ENCODE measurements at regions not wholly inside any gene's neighbourhood (a gene's known extent, or its start where the extent isn't known, plus 50 kb on each side); places are given as distances from the start of the nearest gene placed in this dataset.

GRCh38 chr2:204357286-204357685, 188.0 kb upstream of the PARD3B start:
- no peak for DNase-seq
- POLR2A ChIA-PET, result no interaction called here

DNA sequence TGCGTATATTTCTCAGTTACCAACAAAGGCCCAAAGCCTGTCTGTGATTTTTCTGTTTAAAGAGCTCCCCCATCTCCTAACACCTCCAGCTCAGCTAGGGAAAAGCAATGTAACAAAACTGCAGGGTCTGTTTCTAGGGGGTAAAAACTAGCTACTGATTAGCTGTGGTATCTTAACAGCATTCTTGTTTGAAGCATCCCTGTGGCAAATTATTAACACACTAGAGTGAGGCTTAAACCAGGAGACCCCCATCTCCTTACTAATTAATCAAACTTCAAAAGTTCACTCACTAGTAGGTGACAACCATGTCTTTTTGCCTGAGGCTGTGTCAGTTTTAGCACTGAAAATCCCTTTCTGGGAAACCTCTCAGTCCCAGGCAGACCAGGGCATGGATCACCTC, 186.2 kb upstream of the PARD3B start:
- no peak overlapping the region for H3K27ac Mint-ChIP-seq
- H3K4me3 Mint-ChIP-seq, result no peak overlapping the region
- Histone ChIP-seq H3K27me3 (replicated peaks in 1 of 4; ENCODE audit: control extremely low read depth in 1 of 4, control insufficient read depth in 3 of 4, insufficient read depth in 4 of 4, low read length in 3 of 4) (no peaks in the 10 kb centered on the region), H2AFZ (ENCODE audit: insufficient read depth, low read depth, low read length, poor library complexity, severe bottlenecking) (no peak overlapping the region), H4K20me1 (ENCODE audit: control insufficient read depth, insufficient read depth, low read length, poor library complexity, severe bottlenecking) (no peaks in the 10 kb centered on the region), H3K9ac (ENCODE audit: low read length) (no peak overlapping the region), H3K36me3 (replicated peaks in 1 of 2; ENCODE audit: control extremely low read depth in 1 of 2, control insufficient read depth in 1 of 2, extremely low read depth in 1 of 2, insufficient read depth in 2 of 2, low read length in 1 of 2) (no peaks in the 10 kb centered on the region), H3K27ac (ENCODE audit: low read length in 2 of 2) (no peak overlapping the region), H3K4me3 (ENCODE audit: control extremely low read depth in 1 of 5, extremely low read depth in 1 of 5, insufficient read depth in 1 of 5, low read depth in 2 of 5, low read length in 4 of 5) (no peak overlapping the region), H3K4me2 (replicated peaks; ENCODE audit: low read depth, low read length, poor library complexity, severe bottlenecking) (no peak overlapping the region), H3K4me1 (ENCODE audit: control insufficient read depth in 2 of 2, insufficient read depth in 2 of 2, low read length in 2 of 2) (no peaks in the 10 kb centered on the region), H3K9me3 (ENCODE audit: control extremely low read depth in 1 of 3, control insufficient read depth in 2 of 3, insufficient read depth in 1 of 3, low read length in 2 of 3) (peaks cover 0 to 1% (median 0%) of the 10 kb centered on the region in 3 donors), H3K79me2 (ENCODE audit: control insufficient read depth, insufficient read depth, low read length) (no peaks in the 10 kb centered on the region)
- CTCF ChIA-PET, result no interaction called here
- POLR2A ChIA-PET, result no interaction called here
- ATAC-seq (ENCODE audit: low read depth) (no peak), DNase-seq (no peak)
- intact Hi-C loops (cut with micrococcal nuclease), result no loop called here
- no peaks in the 10 kb centered on the region for H3K9me3 Mint-ChIP-seq (ENCODE audit: insufficient read depth)
- no CpG with 5 or more reads among the region's 1 CpG for WGBS (ENCODE audit: insufficient coverage)
- peaks cover 6% of the 10 kb centered on the region for H3K27me3 Mint-ChIP-seq
- no peaks in the 10 kb centered on the region for H3K4me1 Mint-ChIP-seq
- TF ChIP-seq CTCF (IDR thresholded peaks at IDR 0.05), result no peak
- TF ChIP-seq EZH2 (IDR thresholded peaks at IDR 0.05; ENCODE audit: borderline replicate concordance, insufficient read depth, low read depth, low read length, poor library complexity, severe bottlenecking), result no peak

More at GRCh38 chr2:204357286-204357685, 188.0 kb upstream of the PARD3B start:
- Histone ChIP-seq H3K4me1 (ENCODE audit: control insufficient read depth in 2 of 2, insufficient read depth in 2 of 2, low read length in 2 of 2) (no peaks in the 10 kb centered on the region), H3K9ac (ENCODE audit: low read length) (no peak overlapping the region), H3K36me3 (replicated peaks in 1 of 2; ENCODE audit: control extremely low read depth in 1 of 2, control insufficient read depth in 1 of 2, extremely low read depth in 1 of 2, insufficient read depth in 2 of 2, low read length in 1 of 2) (no peaks in the 10 kb centered on the region), H2AFZ (ENCODE audit: insufficient read depth, low read depth, low read length, poor library complexity, severe bottlenecking) (no peak overlapping the region), H4K20me1 (ENCODE audit: control insufficient read depth, insufficient read depth, low read length, poor library complexity, severe bottlenecking) (no peaks in the 10 kb centered on the region), H3K79me2 (ENCODE audit: control insufficient read depth, insufficient read depth, low read length) (no peaks in the 10 kb centered on the region), H3K27ac (ENCODE audit: low read length in 2 of 2) (no peak overlapping the region), H3K4me2 (replicated peaks; ENCODE audit: low read depth, low read length, poor library complexity, severe bottlenecking) (no peak overlapping the region), H3K9me3 (ENCODE audit: control extremely low read depth in 1 of 3, control insufficient read depth in 2 of 3, insufficient read depth in 1 of 3, low read length in 2 of 3) (peaks cover 0 to 1% (median 0%) of the 10 kb centered on the region in 3 donors), H3K4me3 (ENCODE audit: control extremely low read depth in 1 of 5, extremely low read depth in 1 of 5, insufficient read depth in 1 of 5, low read depth in 2 of 5, low read length in 4 of 5) (no peak overlapping the region), H3K27me3 (replicated peaks in 1 of 4; ENCODE audit: control extremely low read depth in 1 of 4, control insufficient read depth in 3 of 4, insufficient read depth in 4 of 4, low read length in 3 of 4) (no peaks in the 10 kb centered on the region)
- no peak for ATAC-seq (ENCODE audit: low read depth)
- CTCF ChIA-PET, result no interaction called here
- no peaks in the 10 kb centered on the region for H3K9me3 Mint-ChIP-seq (ENCODE audit: insufficient read depth)
- no peaks in the 10 kb centered on the region for H3K4me1 Mint-ChIP-seq
- TF ChIP-seq CTCF (IDR thresholded peaks at IDR 0.05), result no peak
- no peak for TF ChIP-seq EZH2 (IDR thresholded peaks at IDR 0.05; ENCODE audit: borderline replicate concordance, insufficient read depth, low read depth, low read length, poor library complexity, severe bottlenecking)
- 97% methylated on average over 5 of the region's 9 CpGs for WGBS (ENCODE audit: insufficient coverage)
- no peak overlapping the region for H3K27ac Mint-ChIP-seq
- H3K4me3 Mint-ChIP-seq, result no peak overlapping the region
- H3K27me3 Mint-ChIP-seq, result peaks cover 6% of the 10 kb centered on the region
- intact Hi-C loops (cut with micrococcal nuclease), result no loop called here
